ENCODE measurements at regions not wholly inside any gene's neighbourhood (a gene's known extent, or its start where the extent isn't known, plus 50 kb on each side); places are given as distances from the start of the nearest gene placed in this dataset.

GRCh38 chr16:65829076-65829475, 537.4 kb upstream of the CDH5 start:
- Histone ChIP-seq H3K36me3 (ENCODE audit: control insufficient read depth, insufficient read depth, low read length) (no peaks in the 10 kb centered on the region), H3K9me3 (ENCODE audit: control insufficient read depth, insufficient read depth, low read depth, low read length) (no peaks in the 10 kb centered on the region), H3K9ac (ENCODE audit: insufficient read depth, low read length) (no peak overlapping the region), H2AFZ (ENCODE audit: low read length) (no peak overlapping the region), H3K79me2 (ENCODE audit: control insufficient read depth, insufficient read depth, low read length) (no peaks in the 10 kb centered on the region), H3K27me3 (ENCODE audit: control insufficient read depth, insufficient read depth, low read length) (no peaks in the 10 kb centered on the region), H3K27ac (ENCODE audit: insufficient read depth, low read length) (no peak overlapping the region), H3K4me3 (replicated peaks in 1 of 4; ENCODE audit: control extremely low read depth in 1 of 4, insufficient read depth in 1 of 4, low read depth in 3 of 4, low read length in 4 of 4) (no peak overlapping the region), H4K20me1 (ENCODE audit: control insufficient read depth, extremely low read depth, insufficient read depth, low read length) (no peaks in the 10 kb centered on the region), H3K4me2 (ENCODE audit: extremely low read depth, insufficient read depth, low read length) (no peak overlapping the region), H3K4me1 (ENCODE audit: control insufficient read depth, extremely low read depth, insufficient read depth, low read length) (no peaks in the 10 kb centered on the region)
- DNase-seq (ENCODE audit: low read depth in 2 of 2), result no peak
- no peak for TF ChIP-seq EZH2 (IDR thresholded peaks at IDR 0.05; ENCODE audit: low read length, missing control alignments)
- no peak for TF ChIP-seq CTCF (conservative IDR thresholded peaks at IDR 0.05 in 1 of 2, IDR thresholded peaks at IDR 0.05 in 1 of 2; ENCODE audit: low read depth in 1 of 2, low read length in 2 of 2)

GRCh38 chr16:65828296-65828695, 538.2 kb upstream of the CDH5 start:
- no peaks in the 10 kb centered on the region for H3K9me3 ChIP-seq (ENCODE audit: control insufficient read depth, insufficient read depth, low read depth, low read length)
- H3K79me2 ChIP-seq (ENCODE audit: control insufficient read depth, insufficient read depth, low read length), result no peaks in the 10 kb centered on the region
- H3K27me3 ChIP-seq (ENCODE audit: control insufficient read depth, insufficient read depth, low read length), result no peaks in the 10 kb centered on the region
- no peak overlapping the region for H3K9ac ChIP-seq (ENCODE audit: insufficient read depth, low read length)
- H3K36me3 ChIP-seq (ENCODE audit: control insufficient read depth, insufficient read depth, low read length), result no peaks in the 10 kb centered on the region
- H3K4me1 ChIP-seq (ENCODE audit: control insufficient read depth, extremely low read depth, insufficient read depth, low read length), result no peaks in the 10 kb centered on the region
- no peak overlapping the region for H3K4me3 ChIP-seq (replicated peaks in 1 of 4; ENCODE audit: control extremely low read depth in 1 of 4, insufficient read depth in 1 of 4, low read depth in 3 of 4, low read length in 4 of 4)
- no peak overlapping the region for H2AFZ ChIP-seq (ENCODE audit: low read length)
- TF ChIP-seq CTCF (conservative IDR thresholded peaks at IDR 0.05 in 1 of 2, IDR thresholded peaks at IDR 0.05 in 1 of 2; ENCODE audit: low read depth in 1 of 2, low read length in 2 of 2) (no peak), EZH2 (IDR thresholded peaks at IDR 0.05; ENCODE audit: low read length, missing control alignments) (no peak)
- DNase-seq (ENCODE audit: low read depth in 2 of 2), result no peak
- H3K4me2 ChIP-seq (ENCODE audit: extremely low read depth, insufficient read depth, low read length), result no peak overlapping the region
- H4K20me1 ChIP-seq (ENCODE audit: control insufficient read depth, extremely low read depth, insufficient read depth, low read length), result no peaks in the 10 kb centered on the region
- H3K27ac ChIP-seq (ENCODE audit: insufficient read depth, low read length), result no peak overlapping the region

GRCh38 chr16:65827231-65827630, 539.3 kb upstream of the CDH5 start:
- Histone ChIP-seq H2AFZ (ENCODE audit: low read length) (no peak overlapping the region), H3K79me2 (ENCODE audit: control insufficient read depth, insufficient read depth, low read length) (no peaks in the 10 kb centered on the region)
- TF ChIP-seq EZH2 (IDR thresholded peaks at IDR 0.05; ENCODE audit: low read length, missing control alignments) (no peak), CTCF (conservative IDR thresholded peaks at IDR 0.05 in 1 of 2, IDR thresholded peaks at IDR 0.05 in 1 of 2; ENCODE audit: low read depth in 1 of 2, low read length in 2 of 2) (no peak)

More at GRCh38 chr16:65827231-65827630, 539.3 kb upstream of the CDH5 start:
- Histone ChIP-seq H3K4me2 (ENCODE audit: extremely low read depth, insufficient read depth, low read length) (no peak overlapping the region), H3K36me3 (ENCODE audit: control insufficient read depth, insufficient read depth, low read length) (no peaks in the 10 kb centered on the region), H3K27me3 (ENCODE audit: control insufficient read depth, insufficient read depth, low read length) (no peaks in the 10 kb centered on the region), H4K20me1 (ENCODE audit: control insufficient read depth, extremely low read depth, insufficient read depth, low read length) (no peaks in the 10 kb centered on the region), H3K9ac (ENCODE audit: insufficient read depth, low read length) (no peak overlapping the region), H3K4me3 (replicated peaks in 1 of 4; ENCODE audit: control extremely low read depth in 1 of 4, insufficient read depth in 1 of 4, low read depth in 3 of 4, low read length in 4 of 4) (no peak overlapping the region), H3K4me1 (ENCODE audit: control insufficient read depth, extremely low read depth, insufficient read depth, low read length) (no peaks in the 10 kb centered on the region), H3K27ac (ENCODE audit: insufficient read depth, low read length) (no peak overlapping the region), H3K9me3 (ENCODE audit: control insufficient read depth, insufficient read depth, low read depth, low read length) (no peaks in the 10 kb centered on the region)
- DNase-seq (ENCODE audit: low read depth in 2 of 2), result no peak
